ENCODE measurements at regions not wholly inside any gene's neighbourhood (a gene's known extent, or its start where the extent isn't known, plus 50 kb on each side); places are given as distances from the start of the nearest gene placed in this dataset.

GRCh38 chr4:181507180-181507835 lies 735.9 kb upstream of the TENM3 start:
- DNase-seq (ENCODE audit: low read depth in 1 of 2, low spot score in 1 of 2), result no peak
- no peak overlapping the region for H3K4me3 ChIP-seq (replicated peaks; ENCODE audit: insufficient read depth, low read length)
- H3K27me3 ChIP-seq (ENCODE audit: insufficient read depth, poor library complexity, severe bottlenecking), result no peaks in the 10 kb centered on the region

GRCh38 chr4:181507938-181508337 lies 735.3 kb upstream of the TENM3 start:
- Histone ChIP-seq H3K27me3 (ENCODE audit: insufficient read depth, poor library complexity, severe bottlenecking) (no peaks in the 10 kb centered on the region), H3K27ac (replicated peaks) (no peak overlapping the region), H3K4me3 (replicated peaks; ENCODE audit: insufficient read depth, low read length) (no peak overlapping the region)
- TF ChIP-seq POLR2AphosphoS5 (IDR thresholded peaks at IDR 0.05; ENCODE audit: low read depth) (no peak), GABPA (IDR thresholded peaks at IDR 0.05; ENCODE audit: low read depth) (no peak), SPI1 (IDR thresholded peaks at IDR 0.05; ENCODE audit: borderline replicate concordance, low read depth) (no peak), REST (IDR thresholded peaks at IDR 0.05; ENCODE audit: insufficient replicate concordance, low read depth) (no peak)
- no peak for DNase-seq (ENCODE audit: low read depth in 1 of 2, low spot score in 1 of 2)

More at GRCh38 chr4:181507180-181507835, 735.9 kb upstream of the TENM3 start:
- TF ChIP-seq POLR2AphosphoS5 (IDR thresholded peaks at IDR 0.05; ENCODE audit: low read depth), result no peak
- no peak for TF ChIP-seq REST (IDR thresholded peaks at IDR 0.05; ENCODE audit: insufficient replicate concordance, low read depth)
- TF ChIP-seq GABPA (IDR thresholded peaks at IDR 0.05; ENCODE audit: low read depth), result no peak
- TF ChIP-seq CTCF (IDR thresholded peaks at IDR 0.05; ENCODE audit: insufficient read depth, low read length), result no peak
- no peak for TF ChIP-seq SPI1 (IDR thresholded peaks at IDR 0.05; ENCODE audit: borderline replicate concordance, low read depth)
- H3K27ac ChIP-seq (replicated peaks), result no peak overlapping the region

- TF ChIP-seq GABPA (IDR thresholded peaks at IDR 0.05; ENCODE audit: low read depth), result no peak
- TF ChIP-seq SPI1 (IDR thresholded peaks at IDR 0.05; ENCODE audit: borderline replicate concordance, low read depth), result no peak
- TF ChIP-seq POLR2AphosphoS5 (IDR thresholded peaks at IDR 0.05; ENCODE audit: low read depth), result no peak
- TF ChIP-seq CTCF (IDR thresholded peaks at IDR 0.05; ENCODE audit: insufficient read depth, low read length), result no peak
- no peak for TF ChIP-seq REST (IDR thresholded peaks at IDR 0.05; ENCODE audit: insufficient replicate concordance, low read depth)
- H3K27ac ChIP-seq (replicated peaks), result no peak overlapping the region
- DNase-seq (ENCODE audit: low read depth in 1 of 2, low spot score in 1 of 2), result no peak
- no peaks in the 10 kb centered on the region for H3K27me3 ChIP-seq (ENCODE audit: insufficient read depth, poor library complexity, severe bottlenecking)
- H3K4me3 ChIP-seq (replicated peaks; ENCODE audit: insufficient read depth, low read length), result no peak overlapping the region
Observed at GRCh38 chr4:181508601-181509000, 734.6 kb upstream of the TENM3 start.

All from HL-60 (cell line).